ENCODE measurements at regions not wholly inside any gene's neighbourhood (a gene's known extent, or its start where the extent isn't known, plus 50 kb on each side); places are given as distances from the start of the nearest gene placed in this dataset.

GRCh38 chr10:42113158-42113450 lies 525.3 kb downstream of the ZNF33B start:
- no peak overlapping the region for H3K4me3 ChIP-seq (ENCODE audit: low read depth, poor library complexity, severe bottlenecking)
- no peak for DNase-seq (ENCODE audit: low spot score in 2 of 2)
- 78 to 83% methylated on average over 21 of the region's 21 CpGs for WGBS, 2 donors
- intact Hi-C loops (cut with DNase I; ENCODE audit: low total_unique reads): no loop called here
- TF ChIP-seq CTCF (IDR thresholded peaks at IDR 0.05): no peak
- no peak for TF ChIP-seq POLR2A (IDR thresholded peaks at IDR 0.05)

GRCh38 chr10:42112331-42113157 lies 525.8 kb downstream of the ZNF33B start:
- intact Hi-C loops (cut with DNase I; ENCODE audit: low total_unique reads): no loop called here
- TF ChIP-seq CTCF (IDR thresholded peaks at IDR 0.05): no peak
- no peak for TF ChIP-seq POLR2A (IDR thresholded peaks at IDR 0.05)
- peak in 1 of 2 donors; percentile 74 for DNase-seq (ENCODE audit: low spot score in 2 of 2)
- WGBS, 2 donors: 75 to 85% methylated on average over 64 of the region's 64 CpGs
- H3K4me3 ChIP-seq (ENCODE audit: low read depth, poor library complexity, severe bottlenecking): no peak overlapping the region

- TF ChIP-seq CTCF (IDR thresholded peaks at IDR 0.05): no peak
- TF ChIP-seq POLR2A (IDR thresholded peaks at IDR 0.05): no peak
- DNase-seq (ENCODE audit: low spot score in 2 of 2): peak in 1 of 2 donors; percentile 74
- WGBS, 2 donors: 84 to 91% methylated on average over 43 of the region's 43 CpGs
- no peak overlapping the region for H3K4me3 ChIP-seq (ENCODE audit: low read depth, poor library complexity, severe bottlenecking)
- intact Hi-C loops (cut with DNase I; ENCODE audit: low total_unique reads): no loop called here
Observed at GRCh38 chr10:42111661-42112330, 526.6 kb downstream of the ZNF33B start.

GRCh38 chr10:42111076-42111475 lies 527.3 kb downstream of the ZNF33B start:
- 88% methylated on average over 33 of the region's 33 CpGs for WGBS, 2 donors
- H3K4me3 ChIP-seq (ENCODE audit: low read depth, poor library complexity, severe bottlenecking): no peak overlapping the region
- TF ChIP-seq CTCF (IDR thresholded peaks at IDR 0.05): no peak
- TF ChIP-seq POLR2A (IDR thresholded peaks at IDR 0.05): no peak
- DNase-seq (ENCODE audit: low spot score in 2 of 2): no peak
- intact Hi-C loops (cut with DNase I; ENCODE audit: low total_unique reads): no loop called here

Data from lower leg skin (tissue), 4 donors.